ENCODE measurements at regions not wholly inside any gene's neighbourhood (a gene's known extent, or its start where the extent isn't known, plus 50 kb on each side); places are given as distances from the start of the nearest gene placed in this dataset.

- Histone ChIP-seq H2BK20ac (ENCODE audit: low read depth, low read length) (no peak overlapping the region), H3K27ac (ENCODE audit: insufficient read depth, low read length) (no peak overlapping the region), H3K27me3 (ENCODE audit: control insufficient read depth, insufficient read depth, low read length) (no peaks in the 10 kb centered on the region), H4K8ac (ENCODE audit: low read depth in 2 of 2, low read length in 2 of 2) (no peak overlapping the region), H3K79me1 (ENCODE audit: low read depth in 1 of 2, low read length in 2 of 2) (no peaks in the 10 kb centered on the region), H3K9ac (ENCODE audit: low read depth, low read length) (no peak overlapping the region), H2BK5ac (ENCODE audit: low read depth, low read length, poor library complexity, severe bottlenecking) (no peak overlapping the region), H3K9me1 (ENCODE audit: insufficient read depth, low read length) (no peaks in the 10 kb centered on the region), H3K56ac (ENCODE audit: extremely low read depth, insufficient read depth, low read length) (no peak overlapping the region), H4K5ac (ENCODE audit: low read depth, low read length) (no peak overlapping the region), H2BK120ac (ENCODE audit: low read depth, low read length) (no peak overlapping the region), H2AK9ac (replicated peaks; ENCODE audit: low read depth, low read length, poor library complexity) (no peak overlapping the region), H3K18ac (ENCODE audit: low read depth, low read length) (no peak overlapping the region), H3K23ac (ENCODE audit: low read depth, low read length) (no peak overlapping the region), H3K36me3 (ENCODE audit: control insufficient read depth, insufficient read depth, low read length) (no peaks in the 10 kb centered on the region), H4K20me1 (ENCODE audit: insufficient read depth, low read length) (no peaks in the 10 kb centered on the region), H3K14ac (replicated peaks; ENCODE audit: low read depth, low read length) (no peak overlapping the region), H2AFZ (replicated peaks; ENCODE audit: low read length, poor library complexity) (no peak overlapping the region), H3K4me3 (ENCODE audit: insufficient read depth, low read depth, low read length) (no peak overlapping the region), H2BK15ac (ENCODE audit: low read depth, low read length) (no peak overlapping the region), H3K4ac (ENCODE audit: low read depth, low read length) (no peak overlapping the region), H3K9me3 (ENCODE audit: control insufficient read depth, insufficient read depth, low read length) (peaks cover 6% of the 10 kb centered on the region), H4K91ac (ENCODE audit: insufficient read depth, low read depth, low read length) (no peak overlapping the region), H3K4me1 (ENCODE audit: control insufficient read depth, insufficient read depth, low read length) (no peaks in the 10 kb centered on the region), H3K4me2 (ENCODE audit: low read depth, low read length) (no peak overlapping the region), H2AK5ac (ENCODE audit: low read depth, low read length) (no peak overlapping the region)
- no TSS peak for BruUV-seq (replicated peaks)
- WGBS, 2 experiments (ENCODE audit: extremely low coverage in 2 of 2, insufficient read length in 1 of 2): 20% methylated on average over 1 of the region's 4 CpGs; no CpG with 5 or more reads in 1 of the 2 experiments
- DNase-seq (no peak), ATAC-seq (ENCODE audit: low read depth) (no peak)
- ChIA-PET POLR2A (ENCODE audit: unreplicated experiment) (no interaction called here), CTCF (no interaction called here)
- in situ Hi-C loops (cut with MboI; ENCODE audit: low sequenced_read_pairs) (no loop called here), dilution Hi-C loops (cut with HindIII; ENCODE audit: low sequenced_read_pairs, unreplicated experiment) (no loop called here), intact Hi-C loops (cut with micrococcal nuclease) (no loop called here)
- TF ChIP-seq POLR2A (IDR thresholded peaks at IDR 0.05; ENCODE audit: low read depth, low read length) (no peak), RAD21 (IDR thresholded peaks at IDR 0.05; ENCODE audit: low read length) (no peak), CEBPB (IDR thresholded peaks at IDR 0.05; ENCODE audit: low read depth, low read length) (no peak)
Measured at GRCh38 chr2:117349687-117350086, 464.8 kb upstream of the DDX18 start.
